ENCODE measurements at regions not wholly inside any gene's neighbourhood (a gene's known extent, or its start where the extent isn't known, plus 50 kb on each side); places are given as distances from the start of the nearest gene placed in this dataset.
"Not testable (repeated sequence)": the region's sequence is repeated elsewhere in the genome, so short reads cannot be mapped to it uniquely, and the experiment has no call there.

DNA sequence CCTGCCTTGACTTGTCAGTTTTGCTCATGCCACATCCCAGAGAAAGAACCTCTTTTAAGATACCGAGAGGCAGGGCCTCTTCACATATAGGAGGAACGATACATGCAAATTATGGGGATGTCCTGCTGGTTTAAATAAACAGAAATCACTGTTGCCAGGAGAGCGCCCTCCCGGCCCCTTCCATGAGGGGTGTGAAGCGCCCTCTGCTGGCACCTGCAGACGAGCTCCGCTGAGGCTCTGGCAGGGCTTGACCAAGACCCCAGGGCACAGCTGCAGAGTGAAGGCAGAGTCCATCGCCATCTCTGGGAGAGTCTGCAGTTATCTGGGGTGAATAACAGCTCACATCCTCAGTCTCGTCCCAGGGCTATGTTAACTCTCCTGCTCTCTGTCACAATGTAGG, 468.8 kb downstream of the RPIA start:
- TF ChIP-seq, protein P1, sequence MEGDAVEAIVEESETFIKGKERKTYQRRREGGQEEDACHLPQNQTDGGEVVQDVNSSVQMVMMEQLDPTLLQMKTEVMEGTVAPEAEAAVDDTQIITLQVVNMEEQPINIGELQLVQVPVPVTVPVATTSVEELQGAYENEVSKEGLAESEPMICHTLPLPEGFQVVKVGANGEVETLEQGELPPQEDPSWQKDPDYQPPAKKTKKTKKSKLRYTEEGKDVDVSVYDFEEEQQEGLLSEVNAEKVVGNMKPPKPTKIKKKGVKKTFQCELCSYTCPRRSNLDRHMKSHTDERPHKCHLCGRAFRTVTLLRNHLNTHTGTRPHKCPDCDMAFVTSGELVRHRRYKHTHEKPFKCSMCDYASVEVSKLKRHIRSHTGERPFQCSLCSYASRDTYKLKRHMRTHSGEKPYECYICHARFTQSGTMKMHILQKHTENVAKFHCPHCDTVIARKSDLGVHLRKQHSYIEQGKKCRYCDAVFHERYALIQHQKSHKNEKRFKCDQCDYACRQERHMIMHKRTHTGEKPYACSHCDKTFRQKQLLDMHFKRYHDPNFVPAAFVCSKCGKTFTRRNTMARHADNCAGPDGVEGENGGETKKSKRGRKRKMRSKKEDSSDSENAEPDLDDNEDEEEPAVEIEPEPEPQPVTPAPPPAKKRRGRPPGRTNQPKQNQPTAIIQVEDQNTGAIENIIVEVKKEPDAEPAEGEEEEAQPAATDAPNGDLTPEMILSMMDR (IDR thresholded peaks at IDR 0.05) = peak in 3 of 4 donors; percentile 7 to 24 (median 23)
- not testable (repeated sequence) for TF ChIP-seq POLR2A (IDR thresholded peaks at IDR 0.05)
